ENCODE measurements at regions not wholly inside any gene's neighbourhood (a gene's known extent, or its start where the extent isn't known, plus 50 kb on each side); places are given as distances from the start of the nearest gene placed in this dataset.

DNA sequence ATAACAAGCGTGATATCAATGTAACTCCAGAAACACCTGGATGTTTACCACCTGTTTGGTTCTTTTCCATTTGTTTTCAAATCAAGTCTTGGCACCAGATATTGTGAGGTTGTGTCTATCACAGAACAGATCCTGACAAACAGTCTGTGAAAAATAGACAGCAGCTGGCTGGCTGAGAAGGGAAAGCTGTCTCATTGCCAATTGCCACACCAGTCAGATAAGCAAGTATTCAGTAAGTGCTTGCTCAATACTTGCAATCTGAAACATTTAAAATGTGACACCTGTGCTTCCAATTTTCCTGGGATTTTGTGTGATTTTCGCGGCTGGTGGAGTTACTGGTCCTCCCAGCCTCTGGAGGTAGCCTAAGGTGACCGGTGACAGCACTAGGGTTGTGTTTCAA, 147.9 kb upstream of the MYO3A start:
- ATAC-seq (ENCODE audit: low read depth) (no peak), DNase-seq (no peak)
- POLR2A ChIA-PET: no interaction called here
- Mint-ChIP-seq H3K27me3 (peaks cover 5% of the 10 kb centered on the region), H3K36me3 (ENCODE audit: low read depth) (no peaks in the 10 kb centered on the region), H3K9me3 (no peaks in the 10 kb centered on the region), H3K27ac (no peak overlapping the region), H3K4me1 (no peaks in the 10 kb centered on the region), H3K4me3 (no peak overlapping the region)
- intact Hi-C loops (cut with micrococcal nuclease): no loop called here
- TF ChIP-seq, protein P1, sequence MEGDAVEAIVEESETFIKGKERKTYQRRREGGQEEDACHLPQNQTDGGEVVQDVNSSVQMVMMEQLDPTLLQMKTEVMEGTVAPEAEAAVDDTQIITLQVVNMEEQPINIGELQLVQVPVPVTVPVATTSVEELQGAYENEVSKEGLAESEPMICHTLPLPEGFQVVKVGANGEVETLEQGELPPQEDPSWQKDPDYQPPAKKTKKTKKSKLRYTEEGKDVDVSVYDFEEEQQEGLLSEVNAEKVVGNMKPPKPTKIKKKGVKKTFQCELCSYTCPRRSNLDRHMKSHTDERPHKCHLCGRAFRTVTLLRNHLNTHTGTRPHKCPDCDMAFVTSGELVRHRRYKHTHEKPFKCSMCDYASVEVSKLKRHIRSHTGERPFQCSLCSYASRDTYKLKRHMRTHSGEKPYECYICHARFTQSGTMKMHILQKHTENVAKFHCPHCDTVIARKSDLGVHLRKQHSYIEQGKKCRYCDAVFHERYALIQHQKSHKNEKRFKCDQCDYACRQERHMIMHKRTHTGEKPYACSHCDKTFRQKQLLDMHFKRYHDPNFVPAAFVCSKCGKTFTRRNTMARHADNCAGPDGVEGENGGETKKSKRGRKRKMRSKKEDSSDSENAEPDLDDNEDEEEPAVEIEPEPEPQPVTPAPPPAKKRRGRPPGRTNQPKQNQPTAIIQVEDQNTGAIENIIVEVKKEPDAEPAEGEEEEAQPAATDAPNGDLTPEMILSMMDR (IDR thresholded peaks at IDR 0.05): no peak
- CTCF ChIA-PET: no interaction called here

- ATAC-seq (ENCODE audit: low read depth) (no peak), DNase-seq (no peak)
- intact Hi-C loops (cut with micrococcal nuclease): no loop called here
- Mint-ChIP-seq H3K27ac (no peak overlapping the region), H3K27me3 (peaks cover 5% of the 10 kb centered on the region), H3K9me3 (no peaks in the 10 kb centered on the region), H3K4me3 (no peak overlapping the region), H3K4me1 (no peaks in the 10 kb centered on the region), H3K36me3 (ENCODE audit: low read depth) (no peaks in the 10 kb centered on the region)
- POLR2A ChIA-PET: no interaction called here
- CTCF ChIA-PET: no interaction called here
- TF ChIP-seq, protein P1 (IDR thresholded peaks at IDR 0.05): no peak
Measured at GRCh38 chr10:25786899-25787298, 147.1 kb upstream of the MYO3A start.

- Mint-ChIP-seq H3K27me3 (peaks cover 8% of the 10 kb centered on the region), H3K27ac (no peak overlapping the region), H3K9me3 (no peaks in the 10 kb centered on the region), H3K4me3 (no peak overlapping the region), H3K36me3 (ENCODE audit: low read depth) (no peaks in the 10 kb centered on the region), H3K4me1 (no peaks in the 10 kb centered on the region)
- TF ChIP-seq, protein P1 (IDR thresholded peaks at IDR 0.05): no peak
- intact Hi-C loops (cut with micrococcal nuclease): no loop called here
- ATAC-seq (ENCODE audit: low read depth) (no peak), DNase-seq (no peak)
- ChIA-PET POLR2A (no interaction called here), CTCF (no interaction called here)
Measured at GRCh38 chr10:25797888-25798429, 136.1 kb upstream of the MYO3A start.

GRCh38 chr10:25804505-25804904, 129.5 kb upstream of the MYO3A start:
- H3K9me3 Mint-ChIP-seq: no peaks in the 10 kb centered on the region
- no peak overlapping the region for H3K4me3 Mint-ChIP-seq
- intact Hi-C loops (cut with micrococcal nuclease): no loop called here
- TF ChIP-seq, protein P1 (IDR thresholded peaks at IDR 0.05): no peak
- H3K4me1 Mint-ChIP-seq: no peaks in the 10 kb centered on the region
- no peak overlapping the region for H3K27ac Mint-ChIP-seq
- CTCF ChIA-PET: no interaction called here
- DNase-seq (no peak), ATAC-seq (ENCODE audit: low read depth) (no peak)
- H3K36me3 Mint-ChIP-seq (ENCODE audit: low read depth): no peaks in the 10 kb centered on the region
- no peaks in the 10 kb centered on the region for H3K27me3 Mint-ChIP-seq
- POLR2A ChIA-PET: no interaction called here

GRCh38 chr10:25805986-25806385, 128.0 kb upstream of the MYO3A start:
- Mint-ChIP-seq H3K4me3 (no peak overlapping the region), H3K27ac (no peak overlapping the region), H3K36me3 (ENCODE audit: low read depth) (no peaks in the 10 kb centered on the region), H3K27me3 (peaks cover 3% of the 10 kb centered on the region), H3K9me3 (no peaks in the 10 kb centered on the region), H3K4me1 (no peaks in the 10 kb centered on the region)
- DNase-seq (no peak), ATAC-seq (ENCODE audit: low read depth) (no peak)
- POLR2A ChIA-PET: no interaction called here
- TF ChIP-seq, protein P1 (IDR thresholded peaks at IDR 0.05): no peak
- CTCF ChIA-PET: no interaction called here
- intact Hi-C loops (cut with micrococcal nuclease): no loop called here

Data from activated B cell treated with CpG ODN at 0.5 μM for 24 hours (primary cell).